B cell (primary cell): ENCODE measurements at regions not wholly inside any gene's neighbourhood (a gene's known extent, or its start where the extent isn't known, plus 50 kb on each side); places are given as distances from the start of the nearest gene placed in this dataset.

ENCODE experiments used
- ATAC-seq: fragments of 200-7000 bp; cut with Tn5 transposase; one replicate; pipeline ENCODE4 v1.10.0; 2021; ENCODE audit warnings: low read depth, mild to moderate bottlenecking, moderate number of reproducible peaks, moderate library complexity
- CTCF ChIA-PET: fragments of 350-600 bp; sonication (Branson Sonifier 250); formaldehyde crosslinking; loops from one replicate; lab custom pipeline; 2021; ENCODE audit warnings: antibody characterized with exemption, inconsistent platforms; lab: Charles Lee
- POLR2A ChIA-PET: fragments of 350-600 bp; sonication (Branson Sonifier 250); formaldehyde crosslinking; loops from one replicate; lab custom pipeline; 2021; ENCODE audit warnings: antibody characterized with exemption; lab: Charles Lee
- DNase-seq: peaks from one replicate; pipeline ENCODE4 v3.0.0; 2013
- H2AFZ ChIP-seq: 2 replicates; pipeline ENCODE4 v1.6.1; 2012; ENCODE audit warnings: mild to moderate bottlenecking, low read depth, low read length; ENCODE audit not compliant: insufficient read depth, poor library complexity, severe bottlenecking
- H3K27ac ChIP-seq, 2 donors: 1 replicate in 1 of 2; 2 replicates in 1 of 2; pipeline ENCODE4 v1.5.1; 2012 to 2013; ENCODE audit warnings: low read length in 2 of 2, mild to moderate bottlenecking in 2 of 2, moderate library complexity in 1 of 2
- H3K27me3 ChIP-seq, 4 experiments: fragments of 200-600 bp in 1 of 4; sonication (generic) in 1 of 4; replicated peaks in 1 of 4; 1 replicate in 2 of 4; 2 replicates in 2 of 4; pipeline versions ENCODE4 v1.6.1 to v1.7.0; 2013 to 2016; ENCODE audit warnings: low read length in 3 of 4, mild to moderate bottlenecking in 2 of 4, mixed read lengths in 1 of 4, moderate library complexity in 1 of 4; ENCODE audit not compliant: insufficient read depth in 4 of 4, control insufficient read depth in 3 of 4; ENCODE audit errors: control extremely low read depth in 1 of 4
- H3K36me3 ChIP-seq, 2 experiments: replicated peaks in 1 of 2; 1 replicate in 1 of 2; 2 replicates in 1 of 2; pipeline versions ENCODE4 v1.6.1 to v1.7.1; 2013; ENCODE audit warnings: low read length in 1 of 2; ENCODE audit not compliant: insufficient read depth in 2 of 2, control insufficient read depth in 1 of 2; ENCODE audit errors: control extremely low read depth in 1 of 2, extremely low read depth in 1 of 2
- H3K4me1 ChIP-seq, 2 donors: fragments of 200-600 bp in 1 of 2; sonication (generic) in 1 of 2; 1 replicate in 1 of 2; 2 replicates in 1 of 2; pipeline versions ENCODE4 v1.5.1 to v1.6.1; 2013 to 2017; ENCODE audit warnings: low read length in 2 of 2; ENCODE audit not compliant: control insufficient read depth in 2 of 2, insufficient read depth in 2 of 2
- H3K4me2 ChIP-seq: replicated peaks from 2 replicates; pipeline ENCODE3; 2012; ENCODE audit warnings: mild to moderate bottlenecking, low read depth, low read length; ENCODE audit not compliant: poor library complexity, severe bottlenecking
- H3K4me3 ChIP-seq, 5 experiments: fragments of 200-600 bp in 1 of 5; sonication (generic) in 1 of 5; 1 replicate in 3 of 5; 2 replicates in 2 of 5; pipeline versions ENCODE4 v1.5.1 to v1.7.0; 2011 to 2016; ENCODE audit warnings: low read length in 4 of 5, mild to moderate bottlenecking in 4 of 5, low read depth in 2 of 5, control low read depth in 1 of 5, moderate library complexity in 1 of 5; ENCODE audit not compliant: insufficient read depth in 1 of 5; ENCODE audit errors: control extremely low read depth in 1 of 5, extremely low read depth in 1 of 5
- H3K79me2 ChIP-seq: fragments of 200-600 bp; sonication (generic); one replicate; pipeline ENCODE4 v1.6.0; 2016; ENCODE audit warnings: low read length; ENCODE audit not compliant: control insufficient read depth, insufficient read depth
- H3K9ac ChIP-seq: fragments of 200-600 bp; sonication (generic); 2 replicates; pipeline ENCODE4 v1.6.1; 2017; ENCODE audit warnings: mild to moderate bottlenecking, low read length, moderate library complexity
- H3K9me3 ChIP-seq, 3 donors: one replicate each; pipeline versions ENCODE4 v1.6.1 to v1.7.1; 2013; ENCODE audit warnings: low read length in 2 of 3; ENCODE audit not compliant: control insufficient read depth in 2 of 3, insufficient read depth in 1 of 3; ENCODE audit errors: control extremely low read depth in 1 of 3
- H4K20me1 ChIP-seq: 2 replicates; pipeline ENCODE4 v1.6.0; 2012; ENCODE audit warnings: mild to moderate bottlenecking, low read length; ENCODE audit not compliant: insufficient read depth, control insufficient read depth, poor library complexity, severe bottlenecking
- H3K27ac Mint-ChIP-seq: one replicate; pipeline ENCODE4 v1.8.0; 2021; ENCODE audit warnings: mixed read lengths
- H3K27me3 Mint-ChIP-seq: one replicate; pipeline ENCODE4 v1.8.0; 2021; ENCODE audit warnings: mixed read lengths
- H3K4me1 Mint-ChIP-seq: one replicate; pipeline ENCODE4 v1.8.0; 2021; ENCODE audit warnings: mixed read lengths
- H3K4me3 Mint-ChIP-seq: one replicate; pipeline ENCODE4 v1.8.0; 2021; ENCODE audit warnings: mixed read lengths
- H3K9me3 Mint-ChIP-seq: one replicate; pipeline ENCODE4 v1.8.0; 2022; ENCODE audit warnings: mixed read lengths; ENCODE audit not compliant: insufficient read depth
- EZH2 ChIP-seq: IDR thresholded peaks from 2 replicates; pipeline ENCODE4 v1.6.1; 2012; ENCODE audit warnings: borderline replicate concordance, low read depth, mild to moderate bottlenecking, moderate library complexity, low read length; ENCODE audit not compliant: insufficient read depth, poor library complexity, severe bottlenecking
- WGBS: methylation state at CpG from one replicate; pipeline ENCODE4 v1.1.5; 2013; ENCODE audit warnings: missing lambda C conversion rate; ENCODE audit not compliant: insufficient coverage; 5-methylcytosine and 5-hydroxymethylcytosine counted together
- intact Hi-C: fragments of 100-400 bp; cut with micrococcal nuclease; formaldehyde crosslinking; loops from one replicate; pipeline ENCODE4 v1.10.0; 2022
- TF ChIP-seq, protein P1 (sequence below): fragments of 200-600 bp; IDR thresholded peaks from one replicate; pipeline ENCODE4 v1.8.0; 2022; ENCODE audit warnings: antibody characterized with exemption, mild to moderate bottlenecking

- H3K27ac ChIP-seq, result no peak overlapping the region
- H3K27me3 ChIP-seq, result no peaks in the 10 kb centered on the region
- no peak overlapping the region for H3K4me3 ChIP-seq
- intact Hi-C loops, result no loop called here
- no peak overlapping the region for H3K4me2 ChIP-seq
- DNase-seq (no peak), ATAC-seq (no peak)
- H4K20me1 ChIP-seq, result no peaks in the 10 kb centered on the region
- no peaks in the 10 kb centered on the region for H3K9me3 Mint-ChIP-seq
- H3K27ac Mint-ChIP-seq, result no peak overlapping the region
- POLR2A ChIA-PET, result no interaction called here
- H3K9me3 ChIP-seq, result peaks cover 0 to 4% (median 0%) of the 10 kb centered on the region in 3 donors
- no peaks in the 10 kb centered on the region for H3K27me3 Mint-ChIP-seq
- WGBS, result no CpG with 5 or more reads among the region's 2 CpGs
- no peaks in the 10 kb centered on the region for H3K36me3 ChIP-seq
- no peak overlapping the region for H2AFZ ChIP-seq
- CTCF ChIA-PET, result no interaction called here
- no peaks in the 10 kb centered on the region for H3K79me2 ChIP-seq
- H3K9ac ChIP-seq, result no peak overlapping the region
- TF ChIP-seq EZH2, result no peak
- TF ChIP-seq, protein P1, sequence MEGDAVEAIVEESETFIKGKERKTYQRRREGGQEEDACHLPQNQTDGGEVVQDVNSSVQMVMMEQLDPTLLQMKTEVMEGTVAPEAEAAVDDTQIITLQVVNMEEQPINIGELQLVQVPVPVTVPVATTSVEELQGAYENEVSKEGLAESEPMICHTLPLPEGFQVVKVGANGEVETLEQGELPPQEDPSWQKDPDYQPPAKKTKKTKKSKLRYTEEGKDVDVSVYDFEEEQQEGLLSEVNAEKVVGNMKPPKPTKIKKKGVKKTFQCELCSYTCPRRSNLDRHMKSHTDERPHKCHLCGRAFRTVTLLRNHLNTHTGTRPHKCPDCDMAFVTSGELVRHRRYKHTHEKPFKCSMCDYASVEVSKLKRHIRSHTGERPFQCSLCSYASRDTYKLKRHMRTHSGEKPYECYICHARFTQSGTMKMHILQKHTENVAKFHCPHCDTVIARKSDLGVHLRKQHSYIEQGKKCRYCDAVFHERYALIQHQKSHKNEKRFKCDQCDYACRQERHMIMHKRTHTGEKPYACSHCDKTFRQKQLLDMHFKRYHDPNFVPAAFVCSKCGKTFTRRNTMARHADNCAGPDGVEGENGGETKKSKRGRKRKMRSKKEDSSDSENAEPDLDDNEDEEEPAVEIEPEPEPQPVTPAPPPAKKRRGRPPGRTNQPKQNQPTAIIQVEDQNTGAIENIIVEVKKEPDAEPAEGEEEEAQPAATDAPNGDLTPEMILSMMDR, result no peak
- H3K4me1 Mint-ChIP-seq, result no peaks in the 10 kb centered on the region
- H3K4me1 ChIP-seq, result no peaks in the 10 kb centered on the region
- no peak overlapping the region for H3K4me3 Mint-ChIP-seq
Measured at GRCh38 chr7:8893775-8894174, 460.4 kb downstream of the NXPH1 start.

GRCh38 chr7:8906396-8907075 lies 473.1 kb downstream of the NXPH1 start:
- no peak overlapping the region for H3K4me3 Mint-ChIP-seq
- intact Hi-C loops, result no loop called here
- no peaks in the 10 kb centered on the region for H3K27me3 ChIP-seq
- no peak overlapping the region for H3K9ac ChIP-seq
- no peak overlapping the region for H3K4me2 ChIP-seq
- H3K36me3 ChIP-seq, result no peaks in the 10 kb centered on the region
- ATAC-seq (no peak), DNase-seq (no peak)
- TF ChIP-seq EZH2, result no peak
- TF ChIP-seq, protein P1, result no peak
- no peaks in the 10 kb centered on the region for H3K27me3 Mint-ChIP-seq
- H3K27ac ChIP-seq, result no peak overlapping the region
- peaks cover 3% of the 10 kb centered on the region for H3K9me3 Mint-ChIP-seq
- H3K4me1 ChIP-seq, result no peaks in the 10 kb centered on the region
- no peaks in the 10 kb centered on the region for H4K20me1 ChIP-seq
- no peaks in the 10 kb centered on the region for H3K79me2 ChIP-seq
- CTCF ChIA-PET, result no interaction called here
- no peaks in the 10 kb centered on the region for H3K4me1 Mint-ChIP-seq
- H3K27ac Mint-ChIP-seq, result no peak overlapping the region
- no peak overlapping the region for H2AFZ ChIP-seq
- 72% methylated on average over 4 of the region's 6 CpGs for WGBS
- H3K4me3 ChIP-seq, result no peak overlapping the region
- H3K9me3 ChIP-seq, result no peaks in the 10 kb centered on the region
- POLR2A ChIA-PET, result no interaction called here
